Lower leg skin (tissue), 4 donors: ENCODE measurements at regions not wholly inside any gene's neighbourhood (a gene's known extent, or its start where the extent isn't known, plus 50 kb on each side); places are given as distances from the start of the nearest gene placed in this dataset.

Experiments used
- DNase-seq, 2 donors: peaks; one replicate each; pipeline ENCODE4 v3.0.0-alpha.2; 2019; ENCODE audit warnings: low spot score in 2 of 2
- H3K4me3 ChIP-seq: fragments of 200-600 bp; sonication (generic); 2 replicates; pipeline ENCODE4 v1.5.1; 2017; ENCODE audit warnings: mild to moderate bottlenecking, low read depth; ENCODE audit not compliant: poor library complexity, severe bottlenecking
- POLR2A ChIP-seq, 2 donors: fragments of 450-650 bp; IDR thresholded peaks; one replicate each; pipeline ENCODE4 v1.6.1; 2016 to 2017; ENCODE audit warnings: antibody characterized with exemption in 2 of 2, mild to moderate bottlenecking in 1 of 2, moderate library complexity in 1 of 2
- WGBS, 2 donors: methylation state at CpG; one replicate each; pipeline ENCODE4 v1.1.5; 2018; 5-methylcytosine and 5-hydroxymethylcytosine counted together
- intact Hi-C: fragments of 100-400 bp; cut with DNase I; formaldehyde crosslinking; loops from one replicate; pipeline ENCODE4 v1.15.0; 2023; ENCODE audit warnings: low total_unique reads
- TF ChIP-seq, protein P1 (sequence below), 3 donors: fragments of 450-650 bp; IDR thresholded peaks; one replicate each; pipeline ENCODE4 v1.5.1; 2016; ENCODE audit warnings: antibody characterized with exemption in 3 of 3, mild to moderate bottlenecking in 3 of 3, moderate library complexity in 2 of 3

DNA sequence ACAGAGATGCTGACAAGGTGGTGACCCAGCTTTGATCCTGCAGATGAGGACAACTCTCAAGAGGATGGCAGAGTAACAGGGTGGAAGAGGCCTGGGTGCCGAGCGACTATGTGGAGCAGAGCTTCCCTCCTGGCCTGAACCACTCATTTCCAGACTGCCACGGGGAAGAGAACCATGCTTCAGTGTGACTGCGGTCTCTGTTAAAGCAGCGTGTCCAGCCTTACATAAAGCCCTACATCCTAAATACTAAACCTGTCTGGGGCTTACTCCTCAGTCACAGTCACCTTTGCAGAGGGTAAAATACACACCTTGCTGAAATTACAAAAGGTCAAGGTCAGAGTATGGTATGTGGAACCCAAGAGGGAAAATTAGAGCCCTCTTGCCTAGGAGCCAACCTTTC, 312.9 kb downstream of the CDC5L start:
- no peak for DNase-seq

DNA sequence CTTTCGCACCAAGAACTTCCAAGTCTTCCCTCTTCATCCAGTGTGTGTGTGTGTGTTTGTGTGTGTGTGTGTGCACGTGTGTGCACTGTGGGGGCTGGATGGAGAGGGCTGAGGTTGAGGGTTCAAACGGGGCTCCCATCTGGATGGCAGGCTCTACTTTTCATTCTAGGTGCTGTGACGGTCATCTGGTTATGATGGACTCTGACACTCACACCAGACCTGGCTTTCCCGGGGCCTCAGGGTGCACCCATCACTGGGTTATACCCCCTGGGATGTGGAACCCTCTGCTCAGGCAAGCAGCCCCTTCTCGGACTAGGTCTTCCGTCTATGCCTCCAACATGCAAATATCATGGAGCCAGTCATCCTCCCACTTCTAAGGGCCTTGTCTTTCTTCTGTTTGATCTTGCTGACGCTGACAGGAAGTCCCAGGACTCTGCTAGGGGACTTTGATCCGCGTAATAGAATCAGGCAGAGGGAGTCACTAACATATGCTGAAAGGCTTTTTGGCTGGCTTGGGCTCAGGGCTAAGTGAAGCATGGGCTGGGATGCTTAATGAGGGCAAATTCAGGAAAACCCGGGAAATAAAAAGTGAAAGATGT, 313.6 kb downstream of the CDC5L start:
- TF ChIP-seq, protein P1, sequence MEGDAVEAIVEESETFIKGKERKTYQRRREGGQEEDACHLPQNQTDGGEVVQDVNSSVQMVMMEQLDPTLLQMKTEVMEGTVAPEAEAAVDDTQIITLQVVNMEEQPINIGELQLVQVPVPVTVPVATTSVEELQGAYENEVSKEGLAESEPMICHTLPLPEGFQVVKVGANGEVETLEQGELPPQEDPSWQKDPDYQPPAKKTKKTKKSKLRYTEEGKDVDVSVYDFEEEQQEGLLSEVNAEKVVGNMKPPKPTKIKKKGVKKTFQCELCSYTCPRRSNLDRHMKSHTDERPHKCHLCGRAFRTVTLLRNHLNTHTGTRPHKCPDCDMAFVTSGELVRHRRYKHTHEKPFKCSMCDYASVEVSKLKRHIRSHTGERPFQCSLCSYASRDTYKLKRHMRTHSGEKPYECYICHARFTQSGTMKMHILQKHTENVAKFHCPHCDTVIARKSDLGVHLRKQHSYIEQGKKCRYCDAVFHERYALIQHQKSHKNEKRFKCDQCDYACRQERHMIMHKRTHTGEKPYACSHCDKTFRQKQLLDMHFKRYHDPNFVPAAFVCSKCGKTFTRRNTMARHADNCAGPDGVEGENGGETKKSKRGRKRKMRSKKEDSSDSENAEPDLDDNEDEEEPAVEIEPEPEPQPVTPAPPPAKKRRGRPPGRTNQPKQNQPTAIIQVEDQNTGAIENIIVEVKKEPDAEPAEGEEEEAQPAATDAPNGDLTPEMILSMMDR (IDR thresholded peaks at IDR 0.05): no peak
- TF ChIP-seq POLR2A (IDR thresholded peaks at IDR 0.05): no peak
- intact Hi-C loops: no loop called here
- no peak for DNase-seq
- WGBS, 2 donors: 76 to 77% methylated on average over 11 of the region's 11 CpGs
- no peak overlapping the region for H3K4me3 ChIP-seq

More for the DNA sequence above, 312.9 kb downstream of the CDC5L start:
- intact Hi-C loops: no loop called here
- 89 to 100% methylated on average over 5 of the region's 5 CpGs for WGBS, 2 donors
- TF ChIP-seq, protein P1 (IDR thresholded peaks at IDR 0.05): no peak
- no peak for TF ChIP-seq POLR2A (IDR thresholded peaks at IDR 0.05)
- no peak overlapping the region for H3K4me3 ChIP-seq

DNA sequence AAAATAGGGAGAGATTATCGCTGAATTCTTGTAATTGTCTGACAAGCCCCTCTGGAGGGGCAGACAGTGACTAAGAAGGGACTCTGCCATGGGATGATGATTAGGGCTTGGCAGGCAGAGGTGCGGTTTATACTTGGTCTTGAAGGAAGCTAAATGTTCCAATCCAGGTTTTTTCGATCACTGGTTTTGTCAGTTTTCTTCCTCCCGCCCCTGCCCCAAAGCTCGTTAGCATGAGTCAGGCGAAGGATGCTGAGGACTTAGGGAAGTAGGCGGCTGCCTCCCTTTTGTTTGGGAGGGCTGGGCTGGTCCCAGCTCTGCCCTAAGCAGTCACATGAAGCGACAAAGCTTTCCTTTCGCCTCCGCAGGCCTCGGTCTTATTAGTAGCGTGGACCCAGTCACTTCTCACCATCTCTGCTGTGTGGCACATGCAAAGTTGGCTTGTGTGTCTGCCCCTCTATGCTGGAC, 314.2 kb downstream of the CDC5L start:
- DNase-seq: no peak
- 68 to 70% methylated on average over 12 of the region's 12 CpGs for WGBS, 2 donors
- no peak overlapping the region for H3K4me3 ChIP-seq
- intact Hi-C loops: no loop called here
- TF ChIP-seq, protein P1 (IDR thresholded peaks at IDR 0.05): no peak
- TF ChIP-seq POLR2A (IDR thresholded peaks at IDR 0.05): no peak

DNA sequence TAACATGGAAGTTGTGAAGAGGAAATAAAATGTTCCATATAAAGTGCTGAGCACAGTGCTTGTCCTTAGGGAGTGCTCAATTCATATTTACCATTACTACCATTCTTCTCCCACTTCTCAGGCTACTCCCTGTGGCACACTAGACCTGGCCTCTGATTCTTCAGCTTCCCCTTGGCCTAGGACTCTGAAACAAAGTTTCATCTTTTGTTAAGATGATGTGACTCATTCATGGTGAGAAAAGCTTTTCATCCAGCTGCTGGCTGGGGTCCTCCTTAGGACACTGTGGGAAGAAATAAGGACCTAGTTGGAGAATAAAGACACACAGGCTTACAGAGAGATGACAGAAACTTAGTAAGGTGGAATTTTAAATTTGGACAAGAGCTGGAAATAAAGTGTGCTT, 314.8 kb downstream of the CDC5L start:
- H3K4me3 ChIP-seq: no peak overlapping the region
- intact Hi-C loops: no loop called here
- TF ChIP-seq POLR2A (IDR thresholded peaks at IDR 0.05): no peak
- TF ChIP-seq, protein P1 (IDR thresholded peaks at IDR 0.05): no peak
- no peak for DNase-seq

DNA sequence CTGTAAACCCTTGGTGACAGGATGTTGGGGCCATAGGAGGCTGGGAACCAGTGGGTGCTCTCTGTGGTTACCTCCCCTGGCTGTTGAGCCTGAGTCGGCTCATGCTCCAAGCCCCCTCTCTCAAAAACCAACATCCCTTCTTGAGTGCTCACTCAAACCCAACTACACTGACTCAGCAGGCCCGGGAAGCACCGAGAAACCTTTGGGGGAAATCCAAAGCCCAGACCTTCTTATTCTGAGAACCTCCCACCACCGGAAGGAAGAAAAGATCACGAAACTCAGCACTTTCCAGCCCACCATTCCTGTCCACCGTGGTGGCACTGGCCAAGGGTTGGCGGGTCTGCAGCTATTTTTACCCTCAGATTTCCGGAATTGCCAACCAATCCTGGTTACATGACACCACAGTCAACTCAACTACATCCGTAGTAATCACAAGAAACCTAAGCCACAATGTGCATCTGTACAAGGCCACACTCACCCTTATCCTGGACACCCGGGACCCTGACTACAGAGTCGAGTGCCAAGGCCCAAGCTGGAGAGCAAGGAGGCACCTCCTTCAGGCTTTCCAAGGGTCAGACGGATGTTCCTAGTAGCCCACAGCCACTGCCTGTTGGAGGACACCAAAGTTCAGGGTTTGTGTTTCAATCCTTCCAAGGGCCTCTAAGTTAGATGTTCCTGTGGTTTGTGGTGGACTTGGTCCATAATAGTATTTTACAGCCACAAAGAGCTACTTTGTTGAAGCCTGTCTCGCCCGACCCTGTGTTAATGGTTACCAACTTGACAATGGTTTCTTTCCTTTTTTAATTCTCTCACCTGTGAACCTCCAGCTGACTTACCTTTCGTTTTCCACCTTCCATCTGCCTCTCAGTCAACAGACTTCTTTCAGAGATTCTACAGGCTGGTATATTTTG, 317.0 kb downstream of the CDC5L start:
- no peak for DNase-seq
- TF ChIP-seq, protein P1 (IDR thresholded peaks at IDR 0.05): no peak
- TF ChIP-seq POLR2A (IDR thresholded peaks at IDR 0.05): no peak
- WGBS, 2 donors: 94% methylated on average over 15 of the region's 15 CpGs
- intact Hi-C loops: no loop called here
- no peak overlapping the region for H3K4me3 ChIP-seq
